ENCODE measurements at regions not wholly inside any gene's neighbourhood (a gene's known extent, or its start where the extent isn't known, plus 50 kb on each side); places are given as distances from the start of the nearest gene placed in this dataset.

GRCh38 chr1:222105861-222106260 lies 364.0 kb upstream of the DUSP10 start:
- TF ChIP-seq POLR2A (IDR thresholded peaks at IDR 0.05; ENCODE audit: low read depth, low read length), result no peak
- FAIRE-seq (no peak), DNase-seq (ENCODE audit: insufficient read length, low spot score) (no peak)

- no peak for DNase-seq (ENCODE audit: insufficient read length, low spot score)
- no peak for FAIRE-seq
- no peak for TF ChIP-seq POLR2A (IDR thresholded peaks at IDR 0.05; ENCODE audit: low read depth, low read length)
Observed at GRCh38 chr1:222105393-222105737, 363.5 kb upstream of the DUSP10 start.

GRCh38 chr1:222104694-222105392 lies 363.0 kb upstream of the DUSP10 start:
- no peak for FAIRE-seq
- DNase-seq (ENCODE audit: insufficient read length, low spot score), result no peak
- no peak for TF ChIP-seq POLR2A (IDR thresholded peaks at IDR 0.05; ENCODE audit: low read depth, low read length)

- no peak for TF ChIP-seq POLR2A (IDR thresholded peaks at IDR 0.05; ENCODE audit: low read depth, low read length)
- DNase-seq (ENCODE audit: insufficient read length, low spot score), result no peak
- no peak for FAIRE-seq
Observed at GRCh38 chr1:222104097-222104496, 362.2 kb upstream of the DUSP10 start.

GRCh38 chr1:222099746-222100145 lies 357.9 kb upstream of the DUSP10 start:
- no peak for FAIRE-seq
- no peak for TF ChIP-seq POLR2A (IDR thresholded peaks at IDR 0.05; ENCODE audit: low read depth, low read length)
- DNase-seq (ENCODE audit: insufficient read length, low spot score), result no peak

- DNase-seq (ENCODE audit: insufficient read length, low spot score), result no peak
- no peak for TF ChIP-seq POLR2A (IDR thresholded peaks at IDR 0.05; ENCODE audit: low read depth, low read length)
- no peak for FAIRE-seq
Observed at GRCh38 chr1:222098404-222098803, 356.5 kb upstream of the DUSP10 start.

GRCh38 chr1:222097588-222097987 lies 355.7 kb upstream of the DUSP10 start:
- DNase-seq (ENCODE audit: insufficient read length, low spot score) (no peak), FAIRE-seq (no peak)
- TF ChIP-seq POLR2A (IDR thresholded peaks at IDR 0.05; ENCODE audit: low read depth, low read length), result no peak

GRCh38 chr1:222096883-222097282 lies 355.0 kb upstream of the DUSP10 start:
- FAIRE-seq, result no peak
- no peak for TF ChIP-seq POLR2A (IDR thresholded peaks at IDR 0.05; ENCODE audit: low read depth, low read length)
- no peak for DNase-seq (ENCODE audit: insufficient read length, low spot score)

GRCh38 chr1:222096476-222096772 lies 354.5 kb upstream of the DUSP10 start:
- DNase-seq (ENCODE audit: insufficient read length, low spot score), result no peak
- no peak for TF ChIP-seq POLR2A (IDR thresholded peaks at IDR 0.05; ENCODE audit: low read depth, low read length)
- no peak for FAIRE-seq

GRCh38 chr1:222095606-222096475 lies 354.0 kb upstream of the DUSP10 start:
- FAIRE-seq, result no peak
- DNase-seq (ENCODE audit: insufficient read length, low spot score), result peak; percentile 24

GRCh38 chr1:222093518-222093917 lies 351.6 kb upstream of the DUSP10 start:
- DNase-seq (ENCODE audit: insufficient read length, low spot score) (no peak), FAIRE-seq (no peak)
- no peak for TF ChIP-seq POLR2A (IDR thresholded peaks at IDR 0.05; ENCODE audit: low read depth, low read length)

More at GRCh38 chr1:222095606-222096475, 354.0 kb upstream of the DUSP10 start:
- TF ChIP-seq POLR2A (IDR thresholded peaks at IDR 0.05; ENCODE audit: low read depth, low read length), result no peak

- no peak for FAIRE-seq
- no peak for TF ChIP-seq POLR2A (IDR thresholded peaks at IDR 0.05; ENCODE audit: low read depth, low read length)
- no peak for DNase-seq (ENCODE audit: insufficient read length, low spot score)
Observed at GRCh38 chr1:222090103-222090502, 348.2 kb upstream of the DUSP10 start.

- no peak for FAIRE-seq
- no peak for TF ChIP-seq POLR2A (IDR thresholded peaks at IDR 0.05; ENCODE audit: low read depth, low read length)
- DNase-seq (ENCODE audit: insufficient read length, low spot score), result no peak
Observed at GRCh38 chr1:222087221-222087920, 345.5 kb upstream of the DUSP10 start.

- FAIRE-seq, result no peak
- no peak for DNase-seq (ENCODE audit: insufficient read length, low spot score)
- no peak for TF ChIP-seq POLR2A (IDR thresholded peaks at IDR 0.05; ENCODE audit: low read depth, low read length)
Observed at GRCh38 chr1:222084996-222085395, 343.1 kb upstream of the DUSP10 start.
